Mesothelial cell of epicardium (in vitro differentiated cells): ENCODE measurements at regions not wholly inside any gene's neighbourhood (a gene's known extent, or its start where the extent isn't known, plus 50 kb on each side); places are given as distances from the start of the nearest gene placed in this dataset.
"Not testable (repeated sequence)": the region's sequence is repeated elsewhere in the genome, so short reads cannot be mapped to it uniquely, and the experiment has no call there.

Experiments
- DNase-seq, 2 experiments: peaks; one replicate each; pipeline ENCODE4 v3.0.0; 2021; ENCODE audit warnings: low spot score in 2 of 2; ENCODE audit not compliant: unreplicated experiment in 2 of 2
- H3K27ac Mint-ChIP-seq: 2 replicates; pipeline ENCODE4 v1.8.0; 2021; ENCODE audit warnings: mixed read lengths
- H3K27me3 Mint-ChIP-seq: 2 replicates; pipeline ENCODE4 v1.8.0; 2021; ENCODE audit warnings: low read depth, mixed read lengths
- H3K36me3 Mint-ChIP-seq: 2 replicates; pipeline ENCODE4 v1.8.0; 2021; ENCODE audit warnings: mixed read lengths
- H3K4me1 Mint-ChIP-seq: 2 replicates; pipeline ENCODE4 v1.8.0; 2021; ENCODE audit warnings: mixed read lengths
- H3K4me3 Mint-ChIP-seq: 2 replicates; pipeline ENCODE4 v1.8.0; 2021; ENCODE audit warnings: mild to moderate bottlenecking, moderate library complexity, mixed read lengths
- H3K9me3 Mint-ChIP-seq: 2 replicates; pipeline ENCODE4 v1.8.0; 2021; ENCODE audit warnings: mixed read lengths
- TF ChIP-seq, protein P1 (sequence below): fragments of 200-600 bp; sonication (generic); IDR thresholded peaks from one replicate; pipeline ENCODE4 v1.5.0; 2021; ENCODE audit warnings: antibody characterized with exemption; ENCODE audit not compliant: unreplicated experiment

DNA sequence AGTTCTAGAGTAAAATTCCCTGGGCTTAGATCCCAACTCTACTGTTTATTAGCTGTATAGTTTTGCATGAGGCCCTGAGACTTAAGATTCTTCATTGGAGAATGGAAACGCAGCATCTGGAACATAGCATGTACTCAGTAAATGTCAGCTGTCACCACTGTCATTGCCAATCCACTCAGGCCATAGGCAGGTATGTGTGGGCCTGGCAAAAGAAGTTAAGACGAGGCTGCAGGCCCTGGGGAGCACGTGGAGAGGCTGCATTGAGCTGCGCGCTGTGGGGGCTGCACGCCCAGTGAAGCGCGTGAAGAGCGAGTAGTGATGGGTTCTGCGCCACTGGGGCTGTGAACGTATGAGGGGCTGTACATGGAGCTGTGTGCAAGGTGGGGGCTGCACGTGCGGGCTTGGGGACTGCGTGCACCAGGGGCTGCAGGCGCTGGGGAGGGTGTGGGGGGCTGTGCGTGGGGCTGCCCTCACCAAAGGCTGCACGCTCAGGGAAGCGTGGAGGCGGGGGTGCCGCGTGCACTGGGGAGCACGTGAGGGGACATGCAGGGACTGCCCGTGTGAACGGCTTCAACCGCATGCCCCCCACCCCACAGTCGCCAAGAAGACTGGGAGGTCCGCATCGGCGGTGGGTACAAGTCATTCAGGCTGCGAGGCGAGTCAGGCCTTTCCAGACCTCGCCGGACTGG, 85.5 kb downstream of the PRR15 start:
- Mint-ChIP-seq H3K4me1 (peaks cover 19% of the 10 kb centered on the region), H3K27ac (no peak overlapping the region), H3K36me3 (peaks cover 10% of the 10 kb centered on the region), H3K4me3 (no peak overlapping the region), H3K9me3 (no peaks in the 10 kb centered on the region), H3K27me3 (no peaks in the 10 kb centered on the region)
- TF ChIP-seq, protein P1, sequence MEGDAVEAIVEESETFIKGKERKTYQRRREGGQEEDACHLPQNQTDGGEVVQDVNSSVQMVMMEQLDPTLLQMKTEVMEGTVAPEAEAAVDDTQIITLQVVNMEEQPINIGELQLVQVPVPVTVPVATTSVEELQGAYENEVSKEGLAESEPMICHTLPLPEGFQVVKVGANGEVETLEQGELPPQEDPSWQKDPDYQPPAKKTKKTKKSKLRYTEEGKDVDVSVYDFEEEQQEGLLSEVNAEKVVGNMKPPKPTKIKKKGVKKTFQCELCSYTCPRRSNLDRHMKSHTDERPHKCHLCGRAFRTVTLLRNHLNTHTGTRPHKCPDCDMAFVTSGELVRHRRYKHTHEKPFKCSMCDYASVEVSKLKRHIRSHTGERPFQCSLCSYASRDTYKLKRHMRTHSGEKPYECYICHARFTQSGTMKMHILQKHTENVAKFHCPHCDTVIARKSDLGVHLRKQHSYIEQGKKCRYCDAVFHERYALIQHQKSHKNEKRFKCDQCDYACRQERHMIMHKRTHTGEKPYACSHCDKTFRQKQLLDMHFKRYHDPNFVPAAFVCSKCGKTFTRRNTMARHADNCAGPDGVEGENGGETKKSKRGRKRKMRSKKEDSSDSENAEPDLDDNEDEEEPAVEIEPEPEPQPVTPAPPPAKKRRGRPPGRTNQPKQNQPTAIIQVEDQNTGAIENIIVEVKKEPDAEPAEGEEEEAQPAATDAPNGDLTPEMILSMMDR, result no peak
- DNase-seq, result no peak

- H3K4me1 Mint-ChIP-seq, result peaks cover 22% of the 10 kb centered on the region
- TF ChIP-seq, protein P1, result no peak
Observed at GRCh38 chr7:29649876-29650275, 86.2 kb downstream of the PRR15 start.

GRCh38 chr7:29651477-29651876, 87.8 kb downstream of the PRR15 start:
- TF ChIP-seq, protein P1, result no peak
- no peak for DNase-seq
- Mint-ChIP-seq H3K27ac (no peak overlapping the region), H3K4me3 (no peak overlapping the region), H3K4me1 (peaks cover 13% of the 10 kb centered on the region), H3K27me3 (no peaks in the 10 kb centered on the region), H3K9me3 (no peaks in the 10 kb centered on the region), H3K36me3 (peaks cover 10% of the 10 kb centered on the region)

More at GRCh38 chr7:29649876-29650275, 86.2 kb downstream of the PRR15 start:
- Mint-ChIP-seq H3K4me3 (no peak overlapping the region), H3K9me3 (no peaks in the 10 kb centered on the region), H3K27me3 (no peaks in the 10 kb centered on the region), H3K36me3 (peaks cover 10% of the 10 kb centered on the region), H3K27ac (no peak overlapping the region)
- no peak for DNase-seq

- peaks cover 3% of the 10 kb centered on the region for H3K4me1 Mint-ChIP-seq
- TF ChIP-seq, protein P1, result no peak
- no peak overlapping the region for H3K4me3 Mint-ChIP-seq
- no peak for DNase-seq
- H3K9me3 Mint-ChIP-seq, result no peaks in the 10 kb centered on the region
- H3K27me3 Mint-ChIP-seq, result no peaks in the 10 kb centered on the region
- peaks cover 10% of the 10 kb centered on the region for H3K36me3 Mint-ChIP-seq
- no peak overlapping the region for H3K27ac Mint-ChIP-seq
Observed at GRCh38 chr7:29652556-29652955, 88.9 kb downstream of the PRR15 start.

DNA sequence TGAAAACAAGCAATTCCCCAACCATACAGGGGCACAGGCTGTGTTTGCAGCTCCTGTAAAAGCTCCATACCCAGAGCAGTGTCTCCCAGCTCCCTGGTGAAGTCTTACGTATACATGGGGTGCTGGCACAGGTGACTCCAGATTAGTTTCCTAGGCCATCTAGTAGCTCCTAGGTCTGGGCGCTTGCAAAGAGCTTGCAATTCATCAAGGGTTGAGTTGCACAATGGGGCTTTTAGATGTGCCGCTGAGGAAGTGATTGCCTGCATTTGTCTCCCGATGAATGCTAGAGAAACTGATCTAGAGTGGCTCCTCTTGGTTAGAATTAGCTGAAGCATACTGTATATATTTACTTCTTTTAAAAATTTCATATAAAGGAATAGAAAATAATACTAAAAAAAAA, 90.7 kb downstream of the PRR15 start:
- not testable (repeated sequence) for H3K4me1 Mint-ChIP-seq, DNase-seq

GRCh38 chr7:29657288-29657687, 93.7 kb downstream of the PRR15 start:
- TF ChIP-seq, protein P1, result no peak
- Mint-ChIP-seq H3K27ac (no peak overlapping the region), H3K4me3 (no peak overlapping the region), H3K4me1 (peaks cover 8% of the 10 kb centered on the region), H3K36me3 (no peaks in the 10 kb centered on the region), H3K9me3 (no peaks in the 10 kb centered on the region), H3K27me3 (no peaks in the 10 kb centered on the region)
- no peak for DNase-seq

More for the DNA sequence above, 90.7 kb downstream of the PRR15 start:
- not testable (repeated sequence) for H3K27ac Mint-ChIP-seq, H3K27me3 Mint-ChIP-seq, H3K4me3 Mint-ChIP-seq, H3K36me3 Mint-ChIP-seq, H3K9me3 Mint-ChIP-seq
